ENCODE measurements at regions not wholly inside any gene's neighbourhood (a gene's known extent, or its start where the extent isn't known, plus 50 kb on each side); places are given as distances from the start of the nearest gene placed in this dataset.

GRCh38 chr15:38176691-38177090 lies 75.9 kb upstream of the SPRED1 start:
- H3K9me3 Mint-ChIP-seq: no peaks in the 10 kb centered on the region
- Histone ChIP-seq H3K27ac (ENCODE audit: low read depth, low read length) (no peak overlapping the region), H3K9me3 (ENCODE audit: control insufficient read depth in 1 of 2, low read length in 2 of 2) (no peaks in the 10 kb centered on the region), H3K36me3 (ENCODE audit: insufficient read depth, low read length) (no peaks in the 10 kb centered on the region), H3K4me3 (ENCODE audit: low read length in 2 of 2) (no peak overlapping the region), H3K27me3 (ENCODE audit: insufficient read depth, low read length) (no peaks in the 10 kb centered on the region), H3K4me1 (ENCODE audit: insufficient read depth, low read length) (no peaks in the 10 kb centered on the region)
- POLR2A ChIA-PET (ENCODE audit: partially characterized antibody): no interaction called here
- CTCF ChIA-PET (ENCODE audit: partially characterized antibody): no interaction called here
- intact Hi-C loops (cut with micrococcal nuclease): no loop called here
- H3K36me3 Mint-ChIP-seq: no peaks in the 10 kb centered on the region
- no peak overlapping the region for H3K4me3 Mint-ChIP-seq
- no peak overlapping the region for H3K27ac Mint-ChIP-seq
- H3K4me1 Mint-ChIP-seq: no peaks in the 10 kb centered on the region
- H3K27me3 Mint-ChIP-seq: peaks cover 13 to 16% of the 10 kb centered on the region in 2 donors
- no peak for DNase-seq

GRCh38 chr15:38182900-38183299 lies 69.7 kb upstream of the SPRED1 start:
- Mint-ChIP-seq H3K36me3 (no peaks in the 10 kb centered on the region), H3K9me3 (peaks cover 0 to 1% (median 0%) of the 10 kb centered on the region in 8 donors), H3K4me3 (no peak overlapping the region), H3K27ac (no peak overlapping the region), H3K27me3 (peaks cover 10 to 17% of the 10 kb centered on the region in 2 donors), H3K4me1 (no peaks in the 10 kb centered on the region)
- no peak overlapping the region for H3K27ac ChIP-seq (ENCODE audit: low read depth, low read length)
- intact Hi-C loops (cut with micrococcal nuclease): no loop called here
- no peak overlapping the region for H3K4me3 ChIP-seq (ENCODE audit: low read length in 2 of 2)
- ChIA-PET CTCF (ENCODE audit: partially characterized antibody) (no interaction called here), POLR2A (ENCODE audit: partially characterized antibody) (no interaction called here)
- no peaks in the 10 kb centered on the region for H3K4me1 ChIP-seq (ENCODE audit: insufficient read depth, low read length)
- H3K36me3 ChIP-seq (ENCODE audit: insufficient read depth, low read length): no peaks in the 10 kb centered on the region
- DNase-seq: no peak
- H3K9me3 ChIP-seq (ENCODE audit: control insufficient read depth in 1 of 2, low read length in 2 of 2): no peaks in the 10 kb centered on the region
- no peaks in the 10 kb centered on the region for H3K27me3 ChIP-seq (ENCODE audit: insufficient read depth, low read length)

GRCh38 chr15:38186507-38186906 lies 66.1 kb upstream of the SPRED1 start:
- Histone ChIP-seq H3K27me3 (ENCODE audit: insufficient read depth, low read length) (no peaks in the 10 kb centered on the region), H3K9me3 (ENCODE audit: control insufficient read depth in 1 of 2, low read length in 2 of 2) (no peaks in the 10 kb centered on the region), H3K4me3 (ENCODE audit: low read length in 2 of 2) (no peak overlapping the region), H3K27ac (ENCODE audit: low read depth, low read length) (no peak overlapping the region), H3K4me1 (ENCODE audit: insufficient read depth, low read length) (no peaks in the 10 kb centered on the region), H3K36me3 (ENCODE audit: insufficient read depth, low read length) (no peaks in the 10 kb centered on the region)
- intact Hi-C loops (cut with micrococcal nuclease): no loop called here
- Mint-ChIP-seq H3K4me3 (no peak overlapping the region), H3K27ac (no peak overlapping the region), H3K36me3 (no peaks in the 10 kb centered on the region), H3K9me3 (peaks cover 0 to 1% (median 0%) of the 10 kb centered on the region in 8 donors), H3K27me3 (peaks cover 12 to 17% of the 10 kb centered on the region in 2 donors), H3K4me1 (no peaks in the 10 kb centered on the region)
- DNase-seq: no peak
- POLR2A ChIA-PET (ENCODE audit: partially characterized antibody): no interaction called here
- CTCF ChIA-PET (ENCODE audit: partially characterized antibody): no interaction called here

GRCh38 chr15:38187630-38188313 lies 64.9 kb upstream of the SPRED1 start:
- CTCF ChIA-PET (ENCODE audit: partially characterized antibody): no interaction called here

GRCh38 chr15:38189671-38190295 lies 62.9 kb upstream of the SPRED1 start:
- H3K27ac Mint-ChIP-seq: no peak overlapping the region
- H3K4me3 Mint-ChIP-seq: no peak overlapping the region

More at GRCh38 chr15:38187630-38188313, 64.9 kb upstream of the SPRED1 start:
- peaks cover 12 to 13% of the 10 kb centered on the region in 2 donors for H3K27me3 Mint-ChIP-seq
- H3K27me3 ChIP-seq (ENCODE audit: insufficient read depth, low read length): no peaks in the 10 kb centered on the region
- no peaks in the 10 kb centered on the region for H3K4me1 ChIP-seq (ENCODE audit: insufficient read depth, low read length)
- POLR2A ChIA-PET (ENCODE audit: partially characterized antibody): no interaction called here
- H3K4me3 Mint-ChIP-seq: no peak overlapping the region
- H3K4me1 Mint-ChIP-seq: no peaks in the 10 kb centered on the region
- no peaks in the 10 kb centered on the region for H3K36me3 ChIP-seq (ENCODE audit: insufficient read depth, low read length)
- DNase-seq: no peak
- peaks cover 0 to 1% (median 0%) of the 10 kb centered on the region in 8 donors for H3K9me3 Mint-ChIP-seq
- no peak overlapping the region for H3K27ac ChIP-seq (ENCODE audit: low read depth, low read length)
- no peaks in the 10 kb centered on the region for H3K9me3 ChIP-seq (ENCODE audit: control insufficient read depth in 1 of 2, low read length in 2 of 2)
- H3K36me3 Mint-ChIP-seq: no peaks in the 10 kb centered on the region
- intact Hi-C loops (cut with micrococcal nuclease): no loop called here
- no peak overlapping the region for H3K27ac Mint-ChIP-seq
- H3K4me3 ChIP-seq (ENCODE audit: low read length in 2 of 2): no peak overlapping the region

GRCh38 chr15:38190501-38190900 lies 62.1 kb upstream of the SPRED1 start:
- DNase-seq: no peak
- H3K27ac ChIP-seq (ENCODE audit: low read depth, low read length): no peak overlapping the region
- no peaks in the 10 kb centered on the region for H3K27me3 ChIP-seq (ENCODE audit: insufficient read depth, low read length)
- CTCF ChIA-PET (ENCODE audit: partially characterized antibody): no interaction called here
- Mint-ChIP-seq H3K4me1 (no peaks in the 10 kb centered on the region), H3K27me3 (peaks cover 5 to 6% of the 10 kb centered on the region in 2 donors), H3K4me3 (no peak overlapping the region), H3K27ac (no peak overlapping the region), H3K36me3 (no peaks in the 10 kb centered on the region), H3K9me3 (peaks cover 0 to under 1% (median 0%) of the 10 kb centered on the region in 8 donors)
- H3K9me3 ChIP-seq (ENCODE audit: control insufficient read depth in 1 of 2, low read length in 2 of 2): no peaks in the 10 kb centered on the region
- POLR2A ChIA-PET (ENCODE audit: partially characterized antibody): no interaction called here
- no peak overlapping the region for H3K4me3 ChIP-seq (ENCODE audit: low read length in 2 of 2)
- no peaks in the 10 kb centered on the region for H3K4me1 ChIP-seq (ENCODE audit: insufficient read depth, low read length)
- H3K36me3 ChIP-seq (ENCODE audit: insufficient read depth, low read length): no peaks in the 10 kb centered on the region
- intact Hi-C loops (cut with micrococcal nuclease): no loop called here

More at GRCh38 chr15:38189671-38190295, 62.9 kb upstream of the SPRED1 start:
- Mint-ChIP-seq H3K4me1 (no peaks in the 10 kb centered on the region), H3K9me3 (peaks cover 0 to 1% (median 0%) of the 10 kb centered on the region in 8 donors), H3K36me3 (no peaks in the 10 kb centered on the region), H3K27me3 (peaks cover 6% of the 10 kb centered on the region in 2 donors)
- DNase-seq: no peak
- POLR2A ChIA-PET (ENCODE audit: partially characterized antibody): no interaction called here
- Histone ChIP-seq H3K4me1 (ENCODE audit: insufficient read depth, low read length) (no peaks in the 10 kb centered on the region), H3K27ac (ENCODE audit: low read depth, low read length) (no peak overlapping the region), H3K9me3 (ENCODE audit: control insufficient read depth in 1 of 2, low read length in 2 of 2) (no peaks in the 10 kb centered on the region), H3K27me3 (ENCODE audit: insufficient read depth, low read length) (no peaks in the 10 kb centered on the region), H3K4me3 (ENCODE audit: low read length in 2 of 2) (no peak overlapping the region), H3K36me3 (ENCODE audit: insufficient read depth, low read length) (no peaks in the 10 kb centered on the region)
- intact Hi-C loops (cut with micrococcal nuclease): no loop called here
- CTCF ChIA-PET (ENCODE audit: partially characterized antibody): no interaction called here

- H3K9me3 ChIP-seq (ENCODE audit: control insufficient read depth in 1 of 2, low read length in 2 of 2): no peaks in the 10 kb centered on the region
- H3K27me3 ChIP-seq (ENCODE audit: insufficient read depth, low read length): no peaks in the 10 kb centered on the region
- no peaks in the 10 kb centered on the region for H3K4me1 Mint-ChIP-seq
- H3K27ac Mint-ChIP-seq: no peak overlapping the region
- H3K9me3 Mint-ChIP-seq: peaks cover 0 to 1% (median 0%) of the 10 kb centered on the region in 8 donors
- no peak overlapping the region for H3K4me3 ChIP-seq (ENCODE audit: low read length in 2 of 2)
- ChIA-PET POLR2A (ENCODE audit: partially characterized antibody) (no interaction called here), CTCF (ENCODE audit: partially characterized antibody) (no interaction called here)
- H3K27ac ChIP-seq (ENCODE audit: low read depth, low read length): no peak overlapping the region
- no peaks in the 10 kb centered on the region for H3K36me3 ChIP-seq (ENCODE audit: insufficient read depth, low read length)
- no peak for DNase-seq
- no peaks in the 10 kb centered on the region for H3K36me3 Mint-ChIP-seq
- no peaks in the 10 kb centered on the region for H3K4me1 ChIP-seq (ENCODE audit: insufficient read depth, low read length)
- H3K27me3 Mint-ChIP-seq: peaks cover 6 to 8% of the 10 kb centered on the region in 2 donors
- intact Hi-C loops (cut with micrococcal nuclease): no loop called here
- no peak overlapping the region for H3K4me3 Mint-ChIP-seq
These were observed 60.1 kb upstream of the SPRED1 start for GRCh38 chr15:38192496-38192895.

Measured in CD4-positive, alpha-beta memory T cell (primary cell).